GM21619 (cell line): ENCODE measurements at regions not wholly inside any gene's neighbourhood (a gene's known extent, or its start where the extent isn't known, plus 50 kb on each side); places are given as distances from the start of the nearest gene placed in this dataset.
"Not testable (repeated sequence)": the region's sequence is repeated elsewhere in the genome, so short reads cannot be mapped to it uniquely, and the experiment has no call there.

ENCODE experiments used
- ATAC-seq: cut with Tn5 transposase; IDR thresholded peaks from one replicate; pipeline ENCODE4 v1.9.1; 2021; ENCODE audit not compliant: unreplicated experiment

DNA sequence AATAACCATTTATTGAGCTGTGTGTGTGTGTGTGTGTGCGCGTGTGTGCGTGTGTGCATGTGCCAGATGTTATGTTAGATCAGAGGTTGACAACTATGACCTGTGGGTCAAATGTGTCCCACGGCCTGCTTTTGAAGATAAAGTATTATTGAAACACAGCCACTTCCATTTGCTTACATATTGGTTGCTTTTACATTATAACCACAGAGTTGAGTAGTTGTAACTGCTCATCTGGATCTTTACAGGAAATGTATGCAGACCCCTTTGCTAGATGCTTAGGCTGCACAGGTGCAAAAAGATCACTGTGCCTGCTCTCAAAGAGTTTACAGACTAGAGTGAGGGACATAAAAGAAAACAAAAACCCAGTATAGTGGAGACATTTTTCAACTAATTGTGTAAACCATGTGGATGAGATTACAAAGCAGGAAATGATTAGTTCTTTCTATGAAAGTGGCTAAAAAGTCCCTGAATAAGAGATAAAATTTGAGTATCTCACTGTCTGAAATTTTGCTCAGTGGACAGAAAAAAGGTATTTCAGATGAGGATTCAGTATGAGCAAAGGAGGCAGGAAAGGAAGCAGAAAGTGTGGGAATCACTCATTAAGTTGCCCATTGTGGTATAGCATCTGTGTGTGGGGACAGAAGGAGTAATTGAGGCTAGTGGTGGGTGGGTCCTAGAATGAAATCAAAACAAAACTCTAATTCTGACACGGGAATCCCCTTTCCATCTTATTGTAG is 188.4 kb downstream of the PAH start:
- ATAC-seq, result peak; percentile 45

DNA sequence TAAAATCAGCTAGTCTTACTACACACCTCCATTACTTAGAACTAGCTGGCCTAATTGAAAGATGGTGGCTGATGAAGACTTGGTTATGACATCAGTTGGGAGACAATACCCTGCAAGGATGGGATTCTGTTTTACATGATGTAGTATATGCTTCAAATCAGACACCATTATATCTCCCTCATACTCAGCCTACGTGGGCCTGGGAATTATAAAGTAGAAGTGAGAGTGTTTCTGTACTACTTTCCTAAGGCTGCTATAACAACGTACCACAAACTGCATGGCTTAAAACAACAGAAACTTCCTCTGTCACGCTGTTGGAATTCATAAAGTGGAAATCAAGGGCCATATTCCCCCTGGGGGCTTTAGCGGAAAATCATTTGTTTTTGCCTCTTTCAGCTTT is 190.4 kb downstream of the PAH start:
- no peak for ATAC-seq

DNA sequence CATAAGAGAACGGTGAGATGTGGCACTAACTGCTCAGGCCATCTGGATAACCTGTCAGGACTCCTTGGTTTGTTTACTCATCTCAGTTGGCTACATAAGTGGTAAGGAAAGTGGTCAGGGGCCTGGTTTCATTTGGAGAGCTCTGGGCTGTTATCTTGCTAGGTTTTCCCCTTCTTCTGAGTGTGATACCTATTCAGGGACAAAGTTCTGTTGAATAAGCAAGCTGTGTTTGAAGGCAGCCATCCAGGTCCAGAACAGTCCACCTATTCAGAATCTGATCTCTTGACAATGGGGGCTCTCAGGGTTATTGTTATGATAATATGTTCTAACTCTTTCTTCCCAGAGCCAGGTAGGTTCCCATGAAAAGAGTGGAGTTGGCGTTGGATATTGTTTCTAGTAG is 194.9 kb downstream of the PAH start:
- ATAC-seq, result no peak

DNA sequence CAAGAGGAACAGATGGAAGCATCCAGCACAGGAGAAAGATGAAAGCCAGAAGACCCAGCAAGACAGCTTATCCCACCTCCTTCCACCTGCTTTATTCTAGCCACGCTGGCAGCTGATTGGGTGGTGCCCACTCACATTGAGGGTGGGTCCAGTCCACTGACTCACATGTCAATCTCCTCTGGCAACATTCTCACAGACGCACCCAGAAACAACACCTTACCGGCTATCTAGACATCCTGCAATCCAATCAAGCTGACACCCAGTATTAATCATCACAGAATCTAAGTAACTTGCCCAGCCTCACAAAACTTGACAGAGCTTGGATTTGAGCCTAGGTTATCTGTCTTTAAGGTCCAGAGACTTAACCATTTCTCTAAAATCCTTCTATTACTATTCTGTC is 208.9 kb downstream of the PAH start:
- no peak for ATAC-seq

DNA sequence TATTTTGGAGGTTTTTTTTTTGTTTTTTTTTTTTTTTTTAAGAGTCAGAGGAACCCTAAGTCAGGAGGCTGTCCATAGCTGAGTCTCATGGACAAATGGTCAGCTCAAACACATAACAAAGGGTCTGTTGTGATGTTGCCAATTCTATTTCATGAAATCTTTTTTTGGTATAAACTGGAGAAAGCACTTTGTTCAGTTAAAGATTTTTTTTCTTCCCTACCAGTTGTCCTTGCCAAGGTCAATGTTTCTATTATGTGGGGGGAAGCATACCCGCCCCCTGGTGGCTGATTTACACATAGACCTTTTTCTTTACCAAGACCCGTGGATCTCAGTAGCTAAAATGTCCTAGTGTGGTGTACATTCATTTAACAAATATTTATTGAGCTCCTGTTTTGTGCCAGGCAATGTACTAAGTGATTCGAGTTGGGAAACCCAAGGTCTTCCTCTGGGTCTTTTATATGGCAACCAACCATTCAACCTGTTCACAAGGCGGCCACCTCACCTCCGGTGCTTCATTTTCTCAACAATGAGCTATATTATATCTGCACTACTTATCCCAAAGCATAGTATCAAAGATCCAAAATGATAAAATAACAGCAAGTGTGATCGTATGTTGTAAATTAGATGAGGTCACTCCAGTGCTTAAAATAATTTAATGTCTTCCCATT is 214.5 kb downstream of the PAH start:
- ATAC-seq, result peak; percentile 73

DNA sequence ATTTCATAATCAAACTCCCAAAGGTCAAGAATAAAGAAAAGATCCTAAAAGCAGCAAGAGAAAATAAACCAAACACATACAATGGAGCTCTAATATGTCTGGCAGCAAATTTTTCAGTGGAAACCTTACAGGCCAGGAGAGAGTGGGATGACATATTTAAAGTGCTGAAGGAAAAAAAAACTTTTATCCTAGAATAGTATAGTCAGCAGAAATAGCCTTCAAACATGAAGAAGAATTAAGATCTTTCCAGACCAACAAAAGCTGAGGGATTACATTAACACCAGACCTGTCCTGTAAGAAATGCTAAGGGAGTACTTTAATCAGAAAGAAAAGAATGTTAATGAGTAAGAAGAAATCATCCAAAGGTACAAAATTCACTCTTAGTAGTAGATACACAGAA is 215.7 kb upstream of the IGF1 start:
- no peak for ATAC-seq

DNA sequence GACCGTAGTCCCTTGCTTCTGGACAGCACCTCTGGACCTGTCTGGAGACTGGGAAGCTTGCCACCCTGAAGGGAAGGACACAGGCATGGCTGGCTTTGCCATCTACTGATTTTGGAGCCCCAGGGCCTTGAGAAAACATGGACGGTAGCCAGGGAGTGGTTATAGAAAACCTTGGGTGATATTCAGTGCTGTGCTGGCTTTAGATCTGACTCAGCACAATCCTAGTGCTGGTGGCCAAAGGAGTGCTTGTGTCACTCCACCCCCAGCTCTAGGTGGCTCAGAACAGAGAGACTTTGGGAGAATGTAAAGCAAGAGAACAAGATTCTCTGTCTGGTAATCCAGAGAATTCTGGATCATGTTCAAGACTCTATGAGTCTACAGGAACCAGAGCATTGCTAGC is 214.5 kb upstream of the IGF1 start:
- no peak for ATAC-seq

DNA sequence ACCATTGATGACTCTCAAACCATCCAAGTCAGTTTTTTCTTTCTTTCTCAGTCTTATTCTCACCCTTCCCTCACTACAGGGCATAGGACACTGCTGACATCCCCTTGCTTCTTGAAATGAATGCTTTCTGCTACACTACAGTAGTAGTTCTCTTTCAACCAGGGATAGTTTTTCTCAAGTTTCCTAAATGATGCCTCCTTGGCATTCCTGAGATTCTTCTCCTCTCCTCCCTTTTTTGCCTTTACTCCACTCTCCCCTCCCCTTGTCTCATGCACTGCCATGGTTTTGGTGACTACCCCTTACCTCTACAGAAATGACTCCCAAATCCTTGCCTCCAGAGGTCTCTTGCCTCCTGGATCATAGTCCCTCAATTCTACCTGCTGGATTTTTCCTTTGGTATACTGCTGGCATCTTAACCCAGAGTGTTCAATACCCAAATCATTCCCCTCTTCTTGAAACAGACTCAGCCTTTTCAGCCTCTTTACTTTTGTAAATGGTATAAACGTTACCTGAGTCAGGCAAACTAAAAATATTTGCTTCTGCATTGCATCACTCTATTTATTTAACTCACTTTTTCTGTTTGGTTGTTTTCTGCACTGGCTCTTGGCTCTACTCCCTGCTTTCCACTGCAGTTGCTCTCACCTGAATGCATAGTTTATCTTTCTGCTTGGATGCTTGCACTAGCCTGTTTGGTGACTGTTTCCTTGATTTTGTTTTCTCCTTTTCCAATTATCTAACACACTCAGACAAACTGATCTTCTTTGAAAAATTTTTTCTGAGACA is 211.6 kb upstream of the IGF1 start:
- ATAC-seq, result no peak

DNA sequence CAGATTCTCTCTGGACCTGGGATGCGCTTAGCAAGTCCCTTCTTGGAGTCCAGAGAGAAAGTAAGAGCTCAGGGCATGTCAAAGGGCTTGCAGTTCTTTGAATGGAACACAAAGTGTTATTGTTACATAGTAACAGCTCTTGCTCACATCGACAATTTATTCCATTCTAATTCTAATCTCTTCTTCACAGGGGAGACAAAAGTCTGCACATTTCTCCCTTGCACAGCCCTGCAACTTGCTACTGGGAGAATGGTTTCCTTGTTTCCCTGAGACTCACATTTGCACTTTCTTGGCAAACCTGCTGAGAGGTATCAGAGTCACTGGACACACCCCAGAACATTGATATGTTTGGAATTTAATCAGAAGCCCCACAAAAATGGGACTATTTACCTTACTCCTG is 209.9 kb upstream of the IGF1 start:
- ATAC-seq, result no peak

DNA sequence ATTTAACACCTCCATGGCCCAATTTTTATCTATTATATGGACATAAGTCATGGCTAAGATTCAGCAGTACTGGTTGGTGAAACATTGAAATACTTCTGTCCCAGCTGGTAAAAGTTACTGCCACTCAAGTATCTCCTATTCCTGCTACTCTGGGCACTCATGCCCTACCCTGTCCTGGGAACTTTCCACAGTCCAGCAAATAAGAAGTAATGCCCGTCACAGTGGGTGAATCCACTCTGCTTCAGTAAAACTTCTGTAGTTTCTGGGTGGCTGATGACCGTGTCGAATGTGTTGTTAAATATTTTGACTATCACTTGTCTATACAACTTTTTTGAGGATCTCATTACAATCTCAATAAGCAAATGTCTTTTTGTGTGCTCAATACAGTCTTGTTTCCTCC is 209.3 kb upstream of the IGF1 start:
- no peak for ATAC-seq

DNA sequence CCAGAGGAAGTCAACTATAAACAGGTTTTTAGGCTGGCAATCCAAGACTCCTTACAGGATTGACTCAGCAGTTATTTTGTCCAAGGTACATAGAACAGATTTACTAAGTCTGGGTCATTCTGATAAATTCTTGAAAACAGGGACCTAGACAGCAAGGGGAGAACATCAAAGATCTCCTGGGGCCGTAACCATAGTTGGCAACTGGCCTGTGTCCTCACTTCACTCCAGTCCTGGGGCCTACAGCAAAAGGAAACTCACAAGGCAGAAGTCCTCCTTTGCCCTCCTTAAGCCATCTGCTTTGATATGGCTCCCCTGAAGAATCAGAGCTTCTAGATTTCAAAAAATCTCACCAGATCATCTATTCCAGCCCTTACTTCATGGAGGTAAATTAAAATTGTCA is 207.2 kb upstream of the IGF1 start:
- no peak for ATAC-seq

DNA sequence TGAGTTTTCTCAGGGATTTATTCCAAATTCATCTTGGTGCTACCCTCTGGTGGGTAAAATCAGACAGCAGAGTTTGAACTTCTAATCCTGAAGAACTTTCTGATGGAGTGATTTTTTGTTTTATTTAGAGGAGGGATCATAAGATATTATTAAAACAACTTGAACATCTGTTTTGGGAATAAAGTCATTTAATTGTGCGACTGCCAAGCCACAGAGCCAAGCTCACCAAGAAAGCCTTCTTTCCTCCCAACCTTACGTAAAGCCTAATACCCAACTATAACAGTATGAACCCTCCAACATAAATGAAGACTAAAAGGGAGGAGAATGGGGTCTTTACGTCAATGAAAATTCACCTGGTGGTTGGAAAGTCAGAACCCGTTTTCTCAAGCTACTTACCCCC is 205.5 kb upstream of the IGF1 start:
- ATAC-seq, result no peak

DNA sequence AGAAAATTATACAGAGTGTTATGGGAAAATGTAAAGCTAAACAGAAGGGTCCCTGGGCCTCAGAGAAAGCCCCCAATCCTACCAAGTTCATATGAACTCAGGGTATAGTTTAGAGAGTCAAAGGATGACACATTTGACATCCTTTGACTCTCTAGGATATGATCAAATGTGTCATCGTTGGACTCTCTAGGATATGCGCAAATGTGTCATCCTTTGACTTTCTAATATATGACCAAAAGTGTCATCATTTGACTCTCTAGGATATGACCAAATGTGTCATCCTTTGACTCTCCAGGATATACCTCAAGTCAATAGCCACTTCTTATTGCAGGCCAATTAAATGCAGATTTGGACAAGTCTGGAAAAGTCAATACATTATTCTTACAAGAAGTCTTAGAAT is 204.8 kb upstream of the IGF1 start:
- no peak for ATAC-seq

DNA sequence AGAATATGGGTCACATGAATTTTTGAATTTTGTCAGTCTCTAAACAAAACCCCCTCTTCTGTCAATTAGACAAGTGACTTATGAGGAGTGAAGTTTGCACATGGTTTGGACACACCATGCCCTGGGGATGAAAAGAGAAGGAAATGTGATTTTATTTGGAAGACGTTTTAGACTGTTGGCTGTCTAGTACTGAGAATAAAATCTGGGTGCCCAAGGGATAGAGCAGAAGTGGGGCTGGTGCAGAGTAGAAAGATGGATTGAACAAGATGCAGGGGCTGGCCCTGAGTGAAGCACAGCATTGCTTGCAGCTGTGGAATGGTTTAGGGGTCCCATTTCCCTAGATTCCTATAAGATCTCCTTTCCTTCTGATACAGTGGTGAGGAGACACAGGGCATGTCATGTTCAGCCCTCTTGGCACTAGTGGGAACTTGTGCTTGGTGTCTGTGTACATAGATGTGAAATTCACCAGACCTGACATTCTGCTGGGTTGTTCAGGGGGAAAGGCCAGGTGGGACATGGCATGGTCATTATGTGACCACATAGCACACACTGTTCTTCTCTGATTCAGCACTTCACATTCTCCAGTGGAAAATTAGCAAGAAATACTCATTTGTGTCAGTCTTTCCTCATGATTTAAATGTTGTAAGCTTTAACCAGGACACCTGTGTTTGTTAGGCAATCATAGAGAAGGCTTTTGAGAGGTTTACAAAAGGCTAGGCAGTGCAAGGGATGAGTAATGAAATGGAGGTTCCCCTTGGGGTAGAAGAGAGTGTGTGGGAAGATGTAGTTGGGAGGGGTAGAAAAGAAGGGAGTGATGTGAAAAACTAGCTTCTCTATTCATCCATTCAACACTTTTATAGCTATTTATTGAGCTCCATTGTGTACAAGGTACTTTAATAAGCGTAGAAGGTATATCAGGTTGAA is 202.3 kb upstream of the IGF1 start:
- ATAC-seq, result no peak

DNA sequence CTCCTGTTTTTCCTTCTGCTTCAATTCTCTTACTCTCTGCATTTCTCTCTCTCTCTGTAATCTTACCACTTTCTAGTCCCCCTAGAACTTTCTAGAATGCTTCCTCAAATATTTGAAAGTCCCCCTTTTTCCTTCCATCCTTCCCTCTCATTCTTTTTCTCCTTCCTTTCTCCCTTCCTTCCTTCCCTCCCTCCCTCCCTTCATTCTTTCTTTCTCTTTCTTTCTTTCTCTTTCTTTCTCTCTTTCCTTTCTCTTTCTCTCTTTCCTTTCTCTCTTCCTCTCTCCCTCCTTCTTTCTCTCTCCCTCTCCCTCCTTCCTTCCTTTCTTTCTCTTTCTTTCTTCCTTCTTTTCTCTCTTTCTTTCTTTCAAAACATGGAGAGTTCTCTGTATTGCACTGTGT is 201.4 kb upstream of the IGF1 start:
- no peak for ATAC-seq

DNA sequence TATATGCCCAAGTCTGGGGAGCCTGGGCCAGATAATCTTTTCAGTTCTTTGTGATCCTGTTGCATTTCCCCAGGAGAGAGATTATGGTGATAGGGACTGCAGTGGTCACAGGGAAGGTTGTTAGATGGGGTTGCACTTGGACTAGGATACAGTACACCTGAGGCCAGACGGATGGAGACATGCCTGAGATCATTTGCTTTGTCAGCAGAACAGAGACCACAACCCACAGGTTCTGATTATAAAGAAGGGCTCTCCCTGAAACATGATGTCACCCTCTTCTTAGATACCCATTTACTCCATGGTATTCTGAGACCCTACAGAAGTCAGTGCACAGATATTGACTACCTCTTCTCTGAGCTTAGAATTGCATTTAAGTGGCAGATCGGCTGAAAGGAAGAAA is 200.9 kb upstream of the IGF1 start:
- no peak for ATAC-seq

DNA sequence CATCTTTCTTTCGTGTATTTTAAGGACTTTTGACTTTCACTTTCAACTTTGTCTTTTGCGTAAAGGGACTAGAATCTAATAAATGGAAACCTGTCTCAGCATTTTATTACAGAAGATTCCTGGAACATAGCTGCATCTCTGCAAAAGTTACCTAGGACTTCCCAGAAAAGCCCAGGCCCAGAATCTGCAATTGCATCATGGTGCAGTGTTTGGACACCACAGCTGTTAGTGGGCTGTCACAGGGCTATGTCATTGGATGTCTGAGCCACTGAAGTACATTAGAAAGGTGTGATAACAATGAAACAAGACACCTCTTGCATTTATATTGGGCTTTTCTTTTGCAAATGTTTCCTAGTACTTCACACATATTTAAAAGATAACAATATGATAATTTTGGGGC is 199.9 kb upstream of the IGF1 start:
- ATAC-seq, result no peak

DNA sequence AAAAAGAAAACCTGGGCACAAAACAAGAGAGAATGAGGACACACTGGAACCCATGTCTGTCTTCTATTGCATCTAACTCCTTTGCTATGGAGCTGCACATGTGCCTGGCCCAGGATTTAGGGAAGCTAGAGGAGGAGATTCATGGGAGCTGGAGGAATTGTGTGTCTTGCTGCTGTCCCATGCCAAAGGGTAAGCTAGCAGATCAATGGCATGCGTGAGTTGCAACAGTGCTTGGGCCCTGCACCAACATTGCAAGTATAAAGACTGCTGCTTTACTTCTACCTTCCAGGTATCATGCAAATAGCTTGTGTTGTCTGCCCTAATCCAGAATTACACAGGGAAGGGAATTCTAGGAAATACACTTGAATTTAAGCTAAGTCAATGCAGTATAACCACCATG is 196.4 kb upstream of the IGF1 start:
- no peak for ATAC-seq

DNA sequence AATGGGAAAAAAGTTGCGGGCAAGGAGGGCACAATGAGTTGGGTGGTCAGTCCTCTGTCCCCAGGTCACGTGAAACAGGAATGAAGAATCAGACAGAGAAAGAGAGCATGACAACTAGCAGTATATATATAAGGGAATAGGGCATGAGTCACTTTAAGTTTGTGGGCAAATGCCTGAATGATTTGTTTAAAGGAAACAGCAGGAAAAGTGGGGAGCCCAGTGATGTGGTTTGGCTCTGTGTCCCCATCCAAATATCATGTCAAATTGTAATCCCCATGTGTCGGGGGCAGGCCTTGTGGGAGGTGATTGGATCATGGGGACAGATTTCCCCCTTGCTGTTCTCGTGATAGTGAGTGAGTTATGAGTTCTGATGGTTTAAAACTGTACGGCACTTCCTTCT is 195.3 kb upstream of the IGF1 start:
- no peak for ATAC-seq

DNA sequence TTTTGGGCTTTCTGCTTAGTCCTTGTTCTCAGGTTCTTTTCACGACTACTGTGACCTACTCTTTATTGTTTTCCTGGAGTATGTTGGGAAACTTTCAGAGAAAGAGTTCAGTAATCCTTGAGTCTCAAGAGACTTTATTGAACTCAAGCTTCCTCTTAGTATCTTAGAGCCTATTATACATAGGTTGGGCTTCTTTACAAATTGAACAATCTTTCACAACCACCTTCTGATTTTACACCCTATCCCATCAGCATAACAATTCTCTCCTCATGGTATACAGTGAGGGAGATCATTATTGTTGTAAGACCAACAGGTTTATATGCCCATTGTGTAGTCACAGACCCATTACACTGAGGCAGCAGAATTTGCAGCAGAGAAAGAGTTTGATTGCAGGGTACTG is 193.2 kb upstream of the IGF1 start:
- ATAC-seq, result no peak

DNA sequence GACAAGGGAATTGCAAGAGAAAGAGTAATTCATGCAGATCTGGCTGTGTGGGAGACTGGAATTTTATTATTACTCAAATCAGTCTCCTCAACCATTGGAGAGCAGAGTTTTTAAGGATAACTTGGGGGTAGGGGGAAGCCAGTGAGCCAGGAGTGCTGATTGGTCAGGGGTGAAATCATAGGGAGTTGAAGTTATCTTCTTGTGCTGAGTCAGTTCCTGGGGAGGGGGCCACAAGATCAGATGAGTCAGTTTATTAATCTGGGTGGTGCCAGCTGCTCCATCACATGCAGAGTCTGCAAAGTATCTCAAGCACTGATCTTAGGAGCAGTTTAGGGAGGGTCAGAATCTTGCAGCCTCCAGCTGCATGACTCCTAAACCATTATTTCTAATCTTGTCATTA is 191.8 kb upstream of the IGF1 start:
- ATAC-seq, result not testable (repeated sequence)
